ENCODE measurements at regions not wholly inside any gene's neighbourhood (a gene's known extent, or its start where the extent isn't known, plus 50 kb on each side); places are given as distances from the start of the nearest gene placed in this dataset.

GRCh38 chr21:19792004-19792403 lies 1206.2 kb upstream of the NCAM2 start:
- no peak for DNase-seq (ENCODE audit: low spot score)
- no peak for FAIRE-seq

DNA sequence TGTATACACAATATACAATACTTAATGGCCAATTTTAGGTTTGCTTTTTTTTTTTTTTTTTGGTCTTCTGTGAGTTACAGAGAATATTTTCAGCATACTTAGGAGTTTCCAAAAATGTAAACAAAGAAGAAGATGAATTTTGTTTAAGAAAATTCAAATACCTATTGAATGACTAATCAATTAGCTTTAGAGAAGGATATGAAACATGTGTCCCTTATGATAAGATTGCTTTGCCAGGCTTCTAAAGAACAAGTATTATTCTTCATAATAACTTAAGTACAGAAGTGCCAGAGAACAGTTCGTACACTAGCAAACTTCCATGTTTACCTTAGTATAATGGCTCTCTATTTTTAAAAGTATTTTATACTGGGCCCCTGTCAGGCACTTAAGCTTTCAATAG lies 1191.0 kb upstream of the NCAM2 start:
- no peak for FAIRE-seq
- no peak for DNase-seq (ENCODE audit: low spot score)

- no peak for FAIRE-seq
- DNase-seq (ENCODE audit: low spot score) = no peak
Observed at GRCh38 chr21:19810779-19811178, 1187.4 kb upstream of the NCAM2 start.

- DNase-seq (ENCODE audit: low spot score) (no peak), FAIRE-seq (no peak)
Observed at GRCh38 chr21:19830446-19830845, 1167.8 kb upstream of the NCAM2 start.

- DNase-seq (ENCODE audit: low spot score) (no peak), FAIRE-seq (no peak)
Observed at GRCh38 chr21:19832551-19832950, 1165.7 kb upstream of the NCAM2 start.

- DNase-seq (ENCODE audit: low spot score) (no peak), FAIRE-seq (no peak)
Observed at GRCh38 chr21:19833082-19833481, 1165.1 kb upstream of the NCAM2 start.

- DNase-seq (ENCODE audit: low spot score) = no peak
- FAIRE-seq = no peak
Observed at GRCh38 chr21:19842601-19843000, 1155.6 kb upstream of the NCAM2 start.

GRCh38 chr21:19844334-19844733 lies 1153.9 kb upstream of the NCAM2 start:
- FAIRE-seq = no peak
- no peak for DNase-seq (ENCODE audit: low spot score)

DNA sequence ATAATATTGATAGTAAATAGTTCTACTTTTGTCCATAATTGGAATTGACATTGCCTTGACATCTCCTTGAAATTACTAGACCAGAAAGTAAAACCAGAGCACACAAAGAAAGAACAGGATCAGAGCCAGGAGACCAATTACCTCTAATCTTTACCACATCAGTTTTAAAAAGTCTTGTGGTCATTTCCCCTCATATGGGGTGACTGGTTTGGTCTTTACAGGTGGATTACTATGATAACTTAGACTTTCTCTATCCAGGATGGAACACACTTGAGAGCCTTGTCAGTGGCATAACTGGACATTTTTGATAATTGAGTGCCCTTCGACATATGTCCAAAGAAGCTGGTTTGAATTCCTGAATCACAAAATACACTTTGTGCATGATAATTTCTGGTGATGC lies 1148.1 kb upstream of the NCAM2 start:
- no peak for FAIRE-seq

GRCh38 chr21:19853061-19853460 lies 1145.1 kb upstream of the NCAM2 start:
- no peak for DNase-seq (ENCODE audit: low spot score)
- FAIRE-seq = no peak

More for the DNA sequence above, 1148.1 kb upstream of the NCAM2 start:
- DNase-seq (ENCODE audit: low spot score) = no peak

GRCh38 chr21:19853709-19854575 lies 1144.3 kb upstream of the NCAM2 start:
- no peak for FAIRE-seq

DNA sequence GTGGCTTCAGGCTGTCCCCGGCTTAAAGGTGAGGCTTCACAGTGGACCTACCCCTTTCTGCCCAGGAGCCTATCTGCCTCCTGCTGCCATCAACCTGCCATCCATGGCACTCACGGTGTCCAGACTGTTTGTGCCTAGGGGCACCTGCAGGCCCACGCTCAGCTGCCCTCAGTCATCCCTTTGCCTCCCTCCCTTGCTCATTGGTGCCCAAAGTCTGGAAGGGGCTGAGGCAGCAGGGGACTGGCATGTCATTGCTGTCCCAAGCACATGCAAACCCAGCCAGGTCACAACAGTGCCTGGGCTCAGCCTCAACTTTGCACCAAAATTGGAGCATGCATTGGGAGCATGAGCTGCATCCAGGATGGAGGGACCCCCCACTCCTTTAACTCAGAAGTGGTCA lies 1142.7 kb upstream of the NCAM2 start:
- FAIRE-seq = no peak
- DNase-seq (ENCODE audit: low spot score) = no peak

More at GRCh38 chr21:19853709-19854575, 1144.3 kb upstream of the NCAM2 start:
- no peak for DNase-seq (ENCODE audit: low spot score)

GRCh38 chr21:19864476-19864875 lies 1133.7 kb upstream of the NCAM2 start:
- DNase-seq (ENCODE audit: low spot score) = no peak

GRCh38 chr21:19870682-19871081 lies 1127.5 kb upstream of the NCAM2 start:
- FAIRE-seq (no peak), DNase-seq (ENCODE audit: low spot score) (no peak)

More at GRCh38 chr21:19864476-19864875, 1133.7 kb upstream of the NCAM2 start:
- no peak for FAIRE-seq

- FAIRE-seq (no peak), DNase-seq (ENCODE audit: low spot score) (no peak)
Observed at GRCh38 chr21:19874521-19874920, 1123.7 kb upstream of the NCAM2 start.

DNA sequence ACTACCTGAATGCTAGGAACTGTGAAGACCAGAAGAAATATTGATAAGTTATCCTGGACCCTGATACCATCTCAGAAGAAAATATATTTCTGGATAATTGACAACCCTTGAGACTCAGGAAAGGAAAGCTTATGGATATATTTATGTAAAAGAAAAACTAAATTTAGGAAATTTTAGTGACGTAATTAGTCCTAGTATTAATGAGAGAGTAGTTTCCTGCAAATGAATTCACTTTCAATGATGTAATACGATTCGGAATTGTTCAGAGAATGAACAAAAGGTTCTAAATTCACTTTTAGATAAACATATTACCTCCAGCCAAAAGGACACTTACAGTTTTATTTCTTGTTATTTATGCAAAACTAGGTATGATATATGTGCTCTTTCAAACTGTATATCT lies 1120.1 kb upstream of the NCAM2 start:
- DNase-seq (ENCODE audit: low spot score) (no peak), FAIRE-seq (no peak)

- DNase-seq (ENCODE audit: low spot score) = no peak
- FAIRE-seq = no peak
Observed at GRCh38 chr21:19899645-19900044, 1098.6 kb upstream of the NCAM2 start.

DNA sequence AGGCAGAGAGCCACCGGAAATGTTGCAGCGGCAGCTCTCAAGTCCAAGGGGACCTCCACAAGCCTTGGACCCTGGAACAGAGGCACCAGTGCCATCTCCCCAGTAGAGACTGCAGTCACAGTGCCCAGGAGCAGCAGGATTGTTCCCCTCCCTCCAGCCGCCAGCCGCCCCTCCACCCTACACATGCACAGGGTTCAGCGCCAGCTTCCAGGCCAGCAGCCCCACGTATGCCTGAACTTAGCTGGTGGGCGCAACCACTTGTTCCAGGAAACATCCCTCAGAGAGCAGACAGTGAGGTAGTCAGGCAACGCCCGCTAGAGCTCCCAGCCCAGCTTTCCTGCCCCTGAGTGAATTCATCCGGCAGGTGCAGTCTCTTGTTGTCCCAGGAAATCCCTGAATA lies 1098.1 kb upstream of the NCAM2 start:
- FAIRE-seq (no peak), DNase-seq (ENCODE audit: low spot score) (no peak)

- no peak for FAIRE-seq
- no peak for DNase-seq (ENCODE audit: low spot score)
Observed at GRCh38 chr21:19908390-19908789, 1089.8 kb upstream of the NCAM2 start.

- DNase-seq (ENCODE audit: low spot score) = no peak
- FAIRE-seq = no peak
Observed at GRCh38 chr21:19914028-19914427, 1084.2 kb upstream of the NCAM2 start.

DNA sequence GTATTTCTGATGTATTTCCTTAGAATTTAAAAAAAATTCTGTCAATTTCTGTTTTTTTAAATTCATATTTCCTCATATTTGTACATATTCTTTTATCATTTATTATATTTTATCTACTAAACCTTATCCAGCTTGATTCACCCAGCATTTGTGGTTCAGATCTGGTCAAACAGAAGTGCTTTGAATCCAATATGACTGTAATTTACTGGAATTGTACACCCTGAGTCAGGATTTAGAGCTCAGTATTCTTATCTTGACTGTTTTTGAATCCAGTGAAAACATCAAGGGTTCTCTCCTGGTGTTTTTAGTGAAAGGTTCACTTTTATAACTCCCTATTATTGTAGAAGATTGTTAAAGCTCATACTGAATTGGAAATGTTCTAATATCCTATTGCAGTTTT lies 1077.0 kb upstream of the NCAM2 start:
- DNase-seq (ENCODE audit: low spot score) (no peak), FAIRE-seq (no peak)

GRCh38 chr21:19922122-19922521 lies 1076.1 kb upstream of the NCAM2 start:
- DNase-seq (ENCODE audit: low spot score) (no peak), FAIRE-seq (no peak)

- DNase-seq (ENCODE audit: low spot score) (no peak), FAIRE-seq (no peak)
Observed at GRCh38 chr21:19935467-19935866, 1062.7 kb upstream of the NCAM2 start.

All from RCC 7860 (cell line).